IMR-90 (cell line): ENCODE measurements at regions not wholly inside any gene's neighbourhood (a gene's known extent, or its start where the extent isn't known, plus 50 kb on each side); places are given as distances from the start of the nearest gene placed in this dataset.

ENCODE experiments used
- ATAC-seq: fragments of 200-7000 bp; cut with Tn5 transposase; 2 replicates; pipeline ENCODE4 v1.9.1; 2020; ENCODE audit warnings: low read depth, mild to moderate bottlenecking, moderate library complexity
- BruUV-seq: library from RNA; stranded (reverse); fragments of 400-500 nt; replicated peaks from 2 replicates; lab custom pipeline; 2021; lab: Mats Ljungman, UMichigan
- CTCF ChIA-PET: fragments of 300-600 bp; formaldehyde crosslinking; extraction: SDS; loops from one replicate; lab custom pipeline; 2021; ENCODE audit warnings: antibody characterized with exemption; lab: Yijun Ruan, JAX
- POLR2A ChIA-PET: fragments of 300-600 bp; sonication (Branson Sonifier 250); formaldehyde crosslinking; loops from one replicate; lab custom pipeline; 2022; ENCODE audit warnings: antibody characterized with exemption; ENCODE audit not compliant: unreplicated experiment; lab: Charles Lee
- DNase-seq: peaks from one replicate; pipeline ENCODE4 v3.0.0; 2013
- H2AFZ ChIP-seq: replicated peaks from 2 replicates; pipeline ENCODE3; 2013; ENCODE audit warnings: low read length, mild to moderate bottlenecking; ENCODE audit not compliant: poor library complexity
- H2AK5ac ChIP-seq: 2 replicates; pipeline ENCODE4 v1.6.1; 2013; ENCODE audit warnings: low read depth, low read length, inconsistent platforms
- H2AK9ac ChIP-seq: replicated peaks from 2 replicates; pipeline ENCODE3; 2013; ENCODE audit warnings: mild to moderate bottlenecking, low read depth, low read length, moderate library complexity; ENCODE audit not compliant: poor library complexity
- H2BK120ac ChIP-seq: 2 replicates; pipeline ENCODE4 v1.6.1; 2013; ENCODE audit warnings: low read depth, low read length, inconsistent platforms
- H2BK15ac ChIP-seq: 3 replicates; pipeline ENCODE4 v1.6.1; 2013; ENCODE audit warnings: low read depth, low read length, inconsistent platforms
- H2BK20ac ChIP-seq: 2 replicates; pipeline ENCODE4 v1.6.1; 2013; ENCODE audit warnings: low read depth, mild to moderate bottlenecking, inconsistent platforms, low read length, moderate library complexity
- H2BK5ac ChIP-seq: 2 replicates; pipeline ENCODE4 v1.6.1; 2013; ENCODE audit warnings: mild to moderate bottlenecking, low read depth, low read length, inconsistent platforms; ENCODE audit not compliant: poor library complexity, severe bottlenecking
- H3K14ac ChIP-seq: replicated peaks from 2 replicates; pipeline ENCODE4 v1.6.1; 2013; ENCODE audit warnings: low read depth, low read length, inconsistent platforms
- H3K18ac ChIP-seq: 2 replicates; pipeline ENCODE4 v1.6.1; 2013; ENCODE audit warnings: low read depth, low read length, control low read depth
- H3K23ac ChIP-seq: 2 replicates; pipeline ENCODE4 v1.6.1; 2013; ENCODE audit warnings: low read depth, low read length, inconsistent platforms
- H3K27ac ChIP-seq: 2 replicates; pipeline ENCODE4 v1.5.1; 2013; ENCODE audit warnings: mild to moderate bottlenecking, control low read depth, low read length; ENCODE audit not compliant: insufficient read depth
- H3K27me3 ChIP-seq: 2 replicates; pipeline ENCODE4 v1.6.1; 2013; ENCODE audit warnings: low read length; ENCODE audit not compliant: control insufficient read depth, insufficient read depth
- H3K36me3 ChIP-seq: 2 replicates; pipeline ENCODE4 v1.6.1; 2013; ENCODE audit warnings: low read length, mixed read lengths; ENCODE audit not compliant: control insufficient read depth, insufficient read depth
- H3K4ac ChIP-seq: 2 replicates; pipeline ENCODE4 v1.6.1; 2013; ENCODE audit warnings: low read depth, low read length, inconsistent platforms
- H3K4me1 ChIP-seq: 2 replicates; pipeline ENCODE4 v1.6.1; 2013; ENCODE audit warnings: low read length, mixed read lengths; ENCODE audit not compliant: control insufficient read depth, insufficient read depth
- H3K4me2 ChIP-seq: 2 replicates; pipeline ENCODE4 v1.6.1; 2013; ENCODE audit warnings: low read depth, mild to moderate bottlenecking, control low read depth, low read length, moderate library complexity
- H3K4me3 ChIP-seq: 2 replicates; pipeline ENCODE4 v1.5.1; 2013; ENCODE audit warnings: low read depth, mild to moderate bottlenecking, control low read depth, low read length, moderate library complexity; ENCODE audit not compliant: insufficient read depth
- H3K56ac ChIP-seq: 2 replicates; pipeline ENCODE4 v1.6.1; 2013; ENCODE audit warnings: low read length, inconsistent platforms; ENCODE audit not compliant: insufficient read depth; ENCODE audit errors: extremely low read depth
- H3K79me1 ChIP-seq, 2 experiments: 2 replicates each; pipeline ENCODE4 v1.6.1; 2013; ENCODE audit warnings: low read length in 2 of 2, inconsistent platforms in 1 of 2, low read depth in 1 of 2
- H3K9ac ChIP-seq: 2 replicates; pipeline ENCODE4 v1.6.1; 2013; ENCODE audit warnings: low read depth, low read length, control low read depth
- H3K9me1 ChIP-seq: 2 replicates; pipeline ENCODE4 v1.6.1; 2013; ENCODE audit warnings: low read length, inconsistent platforms; ENCODE audit not compliant: insufficient read depth
- H3K9me3 ChIP-seq: 2 replicates; pipeline ENCODE4 v1.6.1; 2013; ENCODE audit warnings: low read length; ENCODE audit not compliant: control insufficient read depth, insufficient read depth
- H4K20me1 ChIP-seq: 2 replicates; pipeline ENCODE4 v1.6.1; 2013; ENCODE audit warnings: low read length, inconsistent platforms; ENCODE audit not compliant: insufficient read depth
- H4K5ac ChIP-seq: 2 replicates; pipeline ENCODE4 v1.6.1; 2013; ENCODE audit warnings: mild to moderate bottlenecking, low read depth, low read length, control low read depth
- H4K8ac ChIP-seq, 2 experiments: 2 replicates each; pipeline ENCODE4 v1.6.1; 2013; ENCODE audit warnings: low read depth in 2 of 2, low read length in 2 of 2, control low read depth in 1 of 2, inconsistent platforms in 1 of 2
- H4K91ac ChIP-seq: 2 replicates; pipeline ENCODE4 v1.6.1; 2013; ENCODE audit warnings: low read depth, low read length, inconsistent platforms; ENCODE audit not compliant: insufficient read depth
- BHLHE40 ChIP-seq: fragments of 150-350 bp; IDR thresholded peaks from 2 replicates; pipeline ENCODE4 v1.6.1; 2016; ENCODE audit warnings: mild to moderate bottlenecking, low read depth, low read length
- CEBPB ChIP-seq: IDR thresholded peaks from 2 replicates; pipeline ENCODE4 v1.6.1; 2012; ENCODE audit warnings: low read depth, low read length, improper control_type of control experiment
- CHD1 ChIP-seq: IDR thresholded peaks from 2 replicates; pipeline ENCODE4 v1.6.1; 2012; ENCODE audit warnings: low read depth, low read length, improper control_type of control experiment
- CTCF ChIP-seq: conservative IDR thresholded peaks from 2 replicates; pipeline ENCODE4 v1.5.1; 2012; ENCODE audit warnings: mild to moderate bottlenecking, low read depth, low read length, improper control_type of control experiment
- ELK1 ChIP-seq: fragments of 150-350 bp; IDR thresholded peaks from 2 replicates; pipeline ENCODE4 v1.6.1; 2016; ENCODE audit warnings: low read depth, mild to moderate bottlenecking, low read length, moderate library complexity, borderline replicate concordance
- FOS ChIP-seq: fragments of 150-350 bp; IDR thresholded peaks from 2 replicates; pipeline ENCODE4 v1.6.1; 2016; ENCODE audit warnings: low read depth, low read length
- MAFK ChIP-seq: IDR thresholded peaks from 2 replicates; pipeline ENCODE4 v1.6.1; 2012; ENCODE audit warnings: low read depth, low read length, improper control_type of control experiment
- MAZ ChIP-seq: IDR thresholded peaks from 2 replicates; pipeline ENCODE4 v1.6.1; 2012; ENCODE audit warnings: low read depth, mild to moderate bottlenecking, low read length, improper control_type of control experiment, moderate library complexity, borderline replicate concordance
- MXI1 ChIP-seq: IDR thresholded peaks from 2 replicates; pipeline ENCODE4 v1.6.1; 2012; ENCODE audit warnings: low read depth, mild to moderate bottlenecking, low read length, moderate library complexity, borderline replicate concordance
- NFE2L2 ChIP-seq: fragments of 150-350 bp; IDR thresholded peaks from 2 replicates; pipeline ENCODE4 v1.6.1; 2016; ENCODE audit warnings: low read depth, mild to moderate bottlenecking, low read length
- POLR2A ChIP-seq: IDR thresholded peaks from 2 replicates; pipeline ENCODE4 v1.6.1; 2012; ENCODE audit warnings: mild to moderate bottlenecking, low read depth, low read length
- RAD21 ChIP-seq: IDR thresholded peaks from 2 replicates; pipeline ENCODE4 v1.6.1; 2012; ENCODE audit warnings: low read length, improper control_type of control experiment
- RCOR1 ChIP-seq: IDR thresholded peaks from 2 replicates; pipeline ENCODE4 v1.6.1; 2012; ENCODE audit warnings: mild to moderate bottlenecking, low read length, improper control_type of control experiment; ENCODE audit not compliant: insufficient replicate concordance
- RFX5 ChIP-seq: IDR thresholded peaks from 2 replicates; pipeline ENCODE4 v1.8.0; 2012; ENCODE audit warnings: low read depth, mild to moderate bottlenecking, low read length, moderate library complexity
- SMC3 ChIP-seq: fragments of 150-350 bp; IDR thresholded peaks from 2 replicates; pipeline ENCODE4 v1.6.1; 2016; ENCODE audit warnings: low read depth, mild to moderate bottlenecking, antibody characterized with exemption, low read length, moderate library complexity
- USF2 ChIP-seq: fragments of 150-350 bp; IDR thresholded peaks from 2 replicates; pipeline ENCODE4 v1.6.1; 2017; ENCODE audit warnings: mild to moderate bottlenecking, antibody characterized with exemption, low read length, low read depth
- WGBS, 2 experiments: methylation state at CpG; one replicate each; pipeline versions ENCODE4 v1.1.5 to v1.1.7; 2013; ENCODE audit warnings: missing lambda C conversion rate in 2 of 2; ENCODE audit not compliant: insufficient read length in 1 of 2; ENCODE audit errors: extremely low coverage in 2 of 2; 5-methylcytosine and 5-hydroxymethylcytosine counted together
- dilution Hi-C: fragments of 300-500 bp; cut with HindIII; formaldehyde crosslinking; loops from one replicate; pipeline ENCODE4 v1.14.3; 2018; ENCODE audit warnings: low sequenced_read_pairs; ENCODE audit not compliant: unreplicated experiment
- in situ Hi-C: fragments of 300-500 bp; cut with MboI; formaldehyde crosslinking; loops from 3 replicates; pipeline ENCODE4 v1.14.3; 2019; ENCODE audit warnings: low sequenced_read_pairs, inconsistent platforms, mixed read lengths
- intact Hi-C: fragments of 100-400 bp; cut with micrococcal nuclease; formaldehyde crosslinking; loops from 2 replicates; pipeline ENCODE4 v1.10.0; 2022

GRCh38 chr5:74482523-74482922 lies 158.0 kb downstream of the ENC1 start:
- ChIA-PET CTCF (no interaction called here), POLR2A (no interaction called here)
- Histone ChIP-seq H2BK20ac (no peak overlapping the region), H3K4me1 (no peaks in the 10 kb centered on the region), H3K23ac (no peak overlapping the region), H3K18ac (no peak overlapping the region), H3K27ac (no peak overlapping the region), H4K20me1 (no peaks in the 10 kb centered on the region), H3K79me1 (no peaks in the 10 kb centered on the region), H3K14ac (no peak overlapping the region), H3K9me1 (no peaks in the 10 kb centered on the region), H3K4ac (no peak overlapping the region), H4K91ac (no peak overlapping the region), H2BK15ac (no peak overlapping the region), H2BK5ac (no peak overlapping the region), H3K36me3 (no peaks in the 10 kb centered on the region), H2BK120ac (no peak overlapping the region), H2AK5ac (no peak overlapping the region), H3K4me2 (no peak overlapping the region), H3K56ac (no peak overlapping the region), H2AK9ac (no peak overlapping the region), H4K8ac (no peak overlapping the region), H2AFZ (no peak overlapping the region), H3K4me3 (no peak overlapping the region), H3K9me3 (no peaks in the 10 kb centered on the region), H4K5ac (no peak overlapping the region), H3K9ac (no peak overlapping the region), H3K27me3 (peaks cover 3% of the 10 kb centered on the region)
- no peak for TF ChIP-seq FOS
- no peak for TF ChIP-seq POLR2A
- TF ChIP-seq BHLHE40, result no peak
- no peak for TF ChIP-seq RCOR1
- no peak for TF ChIP-seq MAZ
- TF ChIP-seq RFX5, result no peak
- TF ChIP-seq ELK1, result no peak
- TF ChIP-seq CTCF, result no peak
- no peak for TF ChIP-seq SMC3
- TF ChIP-seq NFE2L2, result no peak
- TF ChIP-seq CHD1, result no peak
- TF ChIP-seq MXI1, result no peak
- TF ChIP-seq CEBPB, result no peak
- TF ChIP-seq USF2, result no peak
- no peak for TF ChIP-seq RAD21
- TF ChIP-seq MAFK, result no peak
- dilution Hi-C loops (no loop called here), in situ Hi-C loops (no loop called here), intact Hi-C loops (no loop called here)
- BruUV-seq, result no TSS peak
- no peak for ATAC-seq
- DNase-seq, result no peak
- no CpG with 5 or more reads among the region's 6 CpGs for WGBS, 2 experiments
